SHP77 (cell line): ENCODE measurements at regions not wholly inside any gene's neighbourhood (a gene's known extent, or its start where the extent isn't known, plus 50 kb on each side); places are given as distances from the start of the nearest gene placed in this dataset.
A peak's percentile ranks its signal among the peaks of the same experiment; 100 is the strongest.

Source experiments
- DNase-seq, 2 experiments: peaks; one replicate each; lab custom pipeline; 2025; lab: John Stamatoyannopoulos, UW

DNA sequence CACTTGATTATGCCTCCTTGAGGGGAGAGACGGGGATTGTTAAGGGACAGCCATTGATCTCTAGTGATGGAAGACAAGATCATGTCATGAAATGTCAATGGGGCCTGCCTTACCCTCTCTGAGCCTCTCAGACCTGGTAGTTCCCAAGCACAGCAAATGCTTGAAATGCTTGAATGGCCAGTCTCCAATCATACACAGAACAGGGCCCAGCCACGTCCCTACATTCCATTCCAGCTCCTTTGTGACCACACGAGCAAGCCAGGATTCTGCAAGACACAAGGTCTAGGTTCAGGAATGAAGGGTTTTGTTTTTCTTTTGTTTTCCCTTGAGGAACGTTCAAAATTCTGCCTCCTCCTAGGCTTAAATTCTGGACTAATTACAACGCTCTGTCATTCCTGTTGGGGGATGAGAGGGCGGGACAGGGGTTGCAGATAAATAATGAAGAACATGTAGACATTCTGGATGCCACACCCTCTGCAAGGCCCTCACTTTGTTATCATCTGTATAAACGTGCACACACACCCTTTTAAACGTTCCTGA, 98.1 kb upstream of the YPEL5 start:
- DNase-seq = no peak

GRCh38 chr2:30055548-30055947, 91.3 kb upstream of the YPEL5 start:
- no peak for DNase-seq

DNA sequence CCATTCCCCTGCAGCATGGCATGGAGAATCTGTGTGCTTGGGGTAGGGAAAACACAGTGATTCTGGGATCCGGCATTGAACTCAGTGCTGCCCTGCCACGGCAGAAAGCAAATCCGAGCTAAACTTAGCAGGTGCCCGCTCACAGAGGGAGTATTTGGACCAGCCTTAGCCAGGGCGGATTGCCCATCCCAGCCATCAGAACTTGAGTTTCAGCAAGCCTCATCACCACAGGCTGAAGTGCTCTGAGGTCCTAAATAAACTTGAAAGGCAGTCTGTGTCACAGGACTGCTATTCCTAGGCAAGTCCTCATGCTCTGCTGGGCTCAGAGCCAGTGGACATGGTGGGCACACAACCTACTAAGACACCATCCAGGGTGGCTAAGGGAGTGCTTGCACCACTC, 86.2 kb upstream of the YPEL5 start:
- no peak for DNase-seq

DNA sequence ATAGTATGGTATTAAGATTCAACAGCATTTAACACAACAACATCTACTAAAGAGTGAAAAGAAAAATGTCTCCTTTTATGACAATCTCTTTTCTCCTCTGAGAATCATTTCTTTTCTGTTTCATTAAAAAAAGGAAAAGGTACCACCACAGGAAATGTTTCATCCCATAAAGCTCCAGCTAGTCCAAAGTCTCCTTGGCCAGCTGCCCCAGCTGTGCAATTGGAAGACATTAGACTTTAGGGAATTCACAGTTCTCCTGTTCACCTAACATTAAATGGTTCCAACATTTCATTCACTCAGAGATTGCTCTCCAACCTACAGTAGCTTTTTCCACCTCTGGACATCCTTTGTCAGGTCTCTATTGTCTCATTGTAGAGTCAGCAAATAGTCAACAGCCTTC, 78.7 kb upstream of the YPEL5 start:
- no peak for DNase-seq

- DNase-seq = peak; percentile 56 to 76
Observed at GRCh38 chr2:30072250-30072842, 74.5 kb upstream of the YPEL5 start.

DNA sequence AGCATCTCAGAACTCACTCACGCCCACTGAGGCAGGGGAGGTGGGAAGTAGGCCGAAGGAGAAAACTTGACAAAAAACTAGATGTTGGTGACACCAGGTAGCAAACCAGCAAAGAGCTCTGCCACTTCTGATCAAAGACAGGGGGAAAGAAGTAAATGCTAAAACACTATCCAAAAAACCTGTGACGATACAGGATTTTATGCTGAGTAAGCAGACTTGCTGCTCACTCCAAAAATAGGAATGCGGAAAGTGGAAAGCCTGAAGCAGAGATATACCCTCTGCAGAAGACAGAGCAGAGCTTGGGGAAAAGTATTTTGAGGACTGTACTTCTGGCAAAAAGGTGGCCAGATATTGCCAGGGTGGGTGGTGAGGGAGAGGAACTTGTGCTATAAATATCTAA, 73.3 kb upstream of the YPEL5 start:
- no peak for DNase-seq

- no peak for DNase-seq
Observed at GRCh38 chr2:30074023-30074422, 72.8 kb upstream of the YPEL5 start.

- DNase-seq = no peak
Observed at GRCh38 chr2:30078521-30078920, 68.3 kb upstream of the YPEL5 start.

DNA sequence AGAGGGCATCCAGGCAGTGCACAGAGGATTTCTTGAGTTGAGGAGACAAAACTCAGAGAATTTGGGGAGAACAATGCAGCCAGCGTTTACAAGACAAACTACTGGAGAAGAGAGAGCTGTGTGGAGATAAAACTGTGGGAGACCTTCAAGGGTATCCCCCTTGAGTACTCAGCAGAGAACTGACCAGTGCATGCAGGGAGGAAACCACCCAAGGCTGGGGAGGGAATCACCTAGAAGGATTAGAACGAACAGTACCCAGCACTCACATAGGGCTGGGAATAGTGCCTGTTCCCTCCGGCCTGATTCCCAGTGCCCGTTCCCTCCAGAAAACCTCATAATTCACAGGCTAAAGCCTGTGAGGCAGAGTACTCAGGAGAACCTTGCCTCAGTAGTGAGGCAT, 61.9 kb upstream of the YPEL5 start:
- DNase-seq = no peak

- DNase-seq = no peak
Observed at GRCh38 chr2:30089171-30089570, 57.6 kb upstream of the YPEL5 start.

GRCh38 chr2:30095402-30095801, 51.4 kb upstream of the YPEL5 start:
- no peak for DNase-seq

GRCh38 chr2:30096451-30096850, 50.4 kb upstream of the YPEL5 start:
- DNase-seq = no peak
